HepG2 (cell line): ENCODE measurements at regions not wholly inside any gene's neighbourhood (a gene's known extent, or its start where the extent isn't known, plus 50 kb on each side); places are given as distances from the start of the nearest gene placed in this dataset.

Experiments
- CHD4 ChIP-seq: fragments of 200-600 bp; sonication (generic); IDR thresholded peaks from 2 replicates; pipeline ENCODE4 v1.7.0; 2017; ENCODE audit warnings: mild to moderate bottlenecking, low read length, borderline replicate concordance
- DMAP1 ChIP-seq: IDR thresholded peaks from 2 replicates; pipeline ENCODE4 v1.6.1; 2016
- ELF3 ChIP-seq: IDR thresholded peaks from 2 replicates; pipeline ENCODE4 v1.6.1; 2016; ENCODE audit warnings: missing genetic modification reagents, missing compliant biosample characterization
- GTF2F1 ChIP-seq: fragments of 150-350 bp; IDR thresholded peaks from 2 replicates; pipeline ENCODE4 v1.6.1; 2014; ENCODE audit warnings: low read length
- HMGXB4 ChIP-seq, 2 experiments: sonication (generic) in 1 of 2; formaldehyde crosslinking in 1 of 2; IDR thresholded peaks; 2 replicates each; pipeline versions ENCODE4 v1.4.0 to v1.6.1; 2018 to 2020; ENCODE audit warnings: missing genetic modification reagents in 2 of 2, borderline replicate concordance in 1 of 2, low read depth in 1 of 2, mild to moderate bottlenecking in 1 of 2, missing biosample characterization in 1 of 2
- ISL2 ChIP-seq: sonication (generic); formaldehyde crosslinking; IDR thresholded peaks from 2 replicates; pipeline ENCODE4 v1.5.0; 2020; ENCODE audit warnings: missing genetic modification reagents
- MAX ChIP-seq: IDR thresholded peaks from 2 replicates; pipeline ENCODE4 v1.6.1; 2012; ENCODE audit warnings: inconsistent platforms
- MYC ChIP-seq: sonication (generic); formaldehyde crosslinking; IDR thresholded peaks from 2 replicates; pipeline ENCODE4 v1.9.0; 2021; ENCODE audit warnings: missing genetic modification reagents, borderline replicate concordance
- NFKB2 ChIP-seq: sonication (generic); formaldehyde crosslinking; IDR thresholded peaks from 2 replicates; pipeline ENCODE4 v1.4.0; 2020; ENCODE audit warnings: missing genetic modification reagents, borderline replicate concordance
- NR2F2 ChIP-seq: IDR thresholded peaks from 2 replicates; pipeline ENCODE4 v1.6.1; 2012; ENCODE audit warnings: low read depth, inconsistent platforms, borderline replicate concordance
- NR2F6 ChIP-seq, 2 experiments: IDR thresholded peaks; 2 replicates each; pipeline ENCODE4 v1.6.1; 2016; ENCODE audit warnings: antibody characterized with exemption in 1 of 2, mild to moderate bottlenecking in 1 of 2
- PAXIP1 ChIP-seq: sonication (generic); formaldehyde crosslinking; conservative IDR thresholded peaks from 2 replicates; pipeline ENCODE4 v1.4.0; 2020; ENCODE audit warnings: mild to moderate bottlenecking, missing genetic modification reagents, moderate library complexity
- SOX6 ChIP-seq, 2 experiments: fragments of 450-650 bp in 1 of 2; sonication (generic) in 1 of 2; formaldehyde crosslinking in 1 of 2; IDR thresholded peaks; 2 replicates each; pipeline versions ENCODE4 v1.4.0 to v1.6.1; 2017 to 2020; ENCODE audit warnings: antibody characterized with exemption in 1 of 2, mild to moderate bottlenecking in 1 of 2, missing genetic modification reagents in 1 of 2
- SRSF9 ChIP-seq: fragments of 200-400 bp; formaldehyde crosslinking; IDR thresholded peaks from 2 replicates; pipeline ENCODE4 v1.6.1; 2018; ENCODE audit warnings: borderline replicate concordance, mild to moderate bottlenecking, low read depth, low read length; ENCODE audit not compliant: insufficient read depth, poor library complexity, severe bottlenecking
- YEATS4 ChIP-seq: sonication (generic); formaldehyde crosslinking; IDR thresholded peaks from 2 replicates; pipeline ENCODE4 v1.4.0; 2020; ENCODE audit warnings: missing genetic modification reagents, borderline replicate concordance
- ZFP90 ChIP-seq: sonication (generic); formaldehyde crosslinking; IDR thresholded peaks from 2 replicates; pipeline ENCODE4 v1.8.0; 2022; ENCODE audit warnings: missing genetic modification reagents, mild to moderate bottlenecking, inconsistent platforms, borderline replicate concordance
- ZMYM3 ChIP-seq: sonication (generic); formaldehyde crosslinking; IDR thresholded peaks from 2 replicates; pipeline ENCODE4 v1.5.1; 2020; ENCODE audit warnings: mild to moderate bottlenecking, missing genetic modification reagents
- ZNF121 ChIP-seq: sonication (generic); formaldehyde crosslinking; IDR thresholded peaks from 2 replicates; pipeline ENCODE4 v1.5.0; 2020; ENCODE audit warnings: mild to moderate bottlenecking, missing genetic modification reagents
- ZNF207 ChIP-seq: fragments of 450-650 bp; IDR thresholded peaks from 2 replicates; pipeline ENCODE4 v1.6.1; 2016; ENCODE audit warnings: antibody characterized with exemption, borderline replicate concordance
- ZNF503 ChIP-seq: sonication (generic); formaldehyde crosslinking; IDR thresholded peaks from 2 replicates; pipeline ENCODE4 v1.4.0; 2020; ENCODE audit warnings: missing genetic modification reagents
- ZNF740 ChIP-seq: sonication (generic); formaldehyde crosslinking; IDR thresholded peaks from 2 replicates; pipeline ENCODE4 v1.4.0; 2020; ENCODE audit warnings: missing genetic modification reagents

GRCh38 chr2:109674894-109675534 is 60.9 kb downstream of the SOWAHC start (continued):
- no peak for TF ChIP-seq ZNF503 (CRISPR knock-in tag)
- 0 out of 2 replicates have a peak, but pooled peaks have one; percentile 18 for TF ChIP-seq DMAP1 (CRISPR knock-in tag)
- no peak for TF ChIP-seq GTF2F1
- 0 out of 4 replicates have a peak, but pooled peaks of 1 of the 2 experiments have one; percentile 30 for TF ChIP-seq HMGXB4 (CRISPR knock-in tag; IDR thresholded peaks at IDR 0.05; ENCODE audit: borderline replicate concordance in 1 of 2, low read depth in 1 of 2)
- 0 out of 2 replicates have a peak, but pooled peaks have one; percentile 17 for TF ChIP-seq ZFP90 (CRISPR knock-in tag)
- peak; percentile 22; the same call in 1 of the 2 replicates for TF ChIP-seq YEATS4
- TF ChIP-seq NFKB2 (CRISPR knock-in tag) = 0 out of 2 replicates have a peak, but pooled peaks have one; percentile 2
- peak; percentile 38; the same call in 1 of the 2 replicates for TF ChIP-seq MYC (CRISPR knock-in tag)
- TF ChIP-seq ZMYM3 (CRISPR knock-in tag) = peak; percentile 77; the same call in 1 of the 2 replicates
- no peak for TF ChIP-seq ZNF207
- TF ChIP-seq SOX6 (IDR thresholded peaks at IDR 0.05) = no peak
- peak; percentile 35; the same call in 1 of the 2 replicates for TF ChIP-seq SOX6 (CRISPR knock-in tag; IDR thresholded peaks at IDR 0.05)
- peak; percentile 62 for TF ChIP-seq PAXIP1 (CRISPR knock-in tag)
- TF ChIP-seq ISL2 (CRISPR knock-in tag) = 0 out of 2 replicates have a peak, but pooled peaks have one; percentile 17
- TF ChIP-seq CHD4 = peak; percentile 94
- TF ChIP-seq ZNF121 (CRISPR knock-in tag) = peak; percentile 65; the same call in 1 of the 2 replicates
- TF ChIP-seq ZNF740 = no peak
- peak; percentile 56; the same call in 1 of the 2 replicates for TF ChIP-seq MAX
- peak; percentile 77 for TF ChIP-seq ELF3 (CRISPR knock-in tag)
- no peak for TF ChIP-seq NR2F6 (IDR thresholded peaks at IDR 0.05)
- 0 out of 2 replicates have a peak, but pooled peaks have one; percentile 6 for TF ChIP-seq NR2F6 (CRISPR knock-in tag; IDR thresholded peaks at IDR 0.05)
- TF ChIP-seq NR2F2 = no peak
- TF ChIP-seq SRSF9 = no peak
